ENCODE measurements at regions not wholly inside any gene's neighbourhood (a gene's known extent, or its start where the extent isn't known, plus 50 kb on each side); places are given as distances from the start of the nearest gene placed in this dataset.
"Not testable (repeated sequence)": the region's sequence is repeated elsewhere in the genome, so short reads cannot be mapped to it uniquely, and the experiment has no call there.

DNA sequence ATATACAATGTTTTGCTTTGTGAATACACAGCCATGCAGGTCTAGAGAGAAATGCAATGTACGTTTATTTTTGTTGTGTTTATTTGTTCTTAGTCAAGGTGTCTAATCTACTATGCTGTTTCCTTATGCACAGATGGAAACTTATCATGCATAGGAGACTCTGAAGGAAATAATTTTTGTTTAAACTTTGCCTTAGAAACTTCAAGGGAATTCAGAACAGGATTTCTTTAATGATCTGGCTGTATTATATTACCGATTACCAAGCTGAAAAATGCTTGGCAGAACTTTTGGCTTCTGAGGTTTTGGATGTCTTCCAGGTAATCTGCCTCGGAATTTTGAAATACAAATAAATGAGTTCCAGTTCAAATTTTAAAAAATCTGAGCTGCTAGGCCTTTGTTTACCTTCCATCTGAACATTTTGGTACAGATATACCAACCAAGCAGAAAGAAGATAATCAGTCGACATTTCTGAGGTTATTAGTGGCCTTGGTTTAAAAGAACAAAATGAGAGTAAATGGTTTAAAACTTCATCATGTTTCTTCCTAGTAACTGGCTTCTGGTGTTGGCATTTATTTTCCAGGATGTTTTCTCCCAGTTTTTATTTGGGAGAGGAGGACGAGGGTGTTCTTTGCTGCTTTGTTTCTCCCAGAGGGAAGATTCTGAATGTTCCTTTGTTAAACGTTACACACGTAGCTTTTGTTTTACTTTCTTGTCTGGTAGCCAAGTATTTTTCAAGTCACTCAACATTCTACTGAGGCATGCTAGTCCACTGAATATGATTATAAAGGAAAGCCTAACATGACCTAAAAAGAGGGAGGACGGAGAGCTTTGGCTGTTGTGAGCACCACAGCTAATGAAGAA is 421.8 kb upstream of the TBL1XR1 start:
- H3K27ac ChIP-seq (ENCODE audit: low read length), result no peak overlapping the region
- no peak overlapping the region for H3K4me3 ChIP-seq (ENCODE audit: low read depth in 1 of 2, low read length in 2 of 2)
- H3K9me3 ChIP-seq (ENCODE audit: control insufficient read depth in 1 of 2, low read length in 2 of 2), result no peaks in the 10 kb centered on the region
- H3K36me3 ChIP-seq (ENCODE audit: control insufficient read depth in 1 of 2, insufficient read depth in 2 of 2, low read length in 2 of 2), result no peaks in the 10 kb centered on the region
- no peaks in the 10 kb centered on the region for H3K27me3 ChIP-seq (ENCODE audit: low read depth, low read length)
- H3K4me1 ChIP-seq (ENCODE audit: control insufficient read depth in 1 of 2, insufficient read depth in 2 of 2, low read length in 2 of 2), result peaks cover 16 to 17% of the 10 kb centered on the region in 2 donors

DNA sequence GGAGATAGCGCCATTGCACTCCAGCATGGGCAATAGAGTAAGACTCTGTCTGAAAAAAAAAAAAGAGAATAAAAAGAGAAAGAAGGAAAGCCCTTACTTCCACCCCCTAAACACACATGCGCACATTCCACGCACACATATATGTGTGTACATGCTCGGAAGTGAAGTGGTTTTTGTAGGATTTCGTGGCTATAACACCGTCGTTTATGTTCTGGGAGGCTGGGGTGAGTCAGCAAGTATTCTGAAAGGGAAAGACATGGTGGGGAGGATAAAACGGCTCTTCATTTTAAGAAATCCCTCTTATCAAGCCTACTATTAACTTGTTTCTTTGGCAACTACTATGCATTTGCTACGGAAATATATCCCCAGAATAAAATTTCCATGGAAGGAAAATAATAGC is 422.8 kb upstream of the TBL1XR1 start:
- H3K4me1 ChIP-seq (ENCODE audit: control insufficient read depth in 1 of 2, insufficient read depth in 2 of 2, low read length in 2 of 2), result peaks cover 12 to 15% of the 10 kb centered on the region in 2 donors
- no peaks in the 10 kb centered on the region for H3K27me3 ChIP-seq (ENCODE audit: low read depth, low read length)
- no peak overlapping the region for H3K27ac ChIP-seq (ENCODE audit: low read length)
- H3K36me3 ChIP-seq (ENCODE audit: control insufficient read depth in 1 of 2, insufficient read depth in 2 of 2, low read length in 2 of 2), result no peaks in the 10 kb centered on the region
- no peaks in the 10 kb centered on the region for H3K9me3 ChIP-seq (ENCODE audit: control insufficient read depth in 1 of 2, low read length in 2 of 2)
- no peak overlapping the region for H3K4me3 ChIP-seq (ENCODE audit: low read depth in 1 of 2, low read length in 2 of 2)

DNA sequence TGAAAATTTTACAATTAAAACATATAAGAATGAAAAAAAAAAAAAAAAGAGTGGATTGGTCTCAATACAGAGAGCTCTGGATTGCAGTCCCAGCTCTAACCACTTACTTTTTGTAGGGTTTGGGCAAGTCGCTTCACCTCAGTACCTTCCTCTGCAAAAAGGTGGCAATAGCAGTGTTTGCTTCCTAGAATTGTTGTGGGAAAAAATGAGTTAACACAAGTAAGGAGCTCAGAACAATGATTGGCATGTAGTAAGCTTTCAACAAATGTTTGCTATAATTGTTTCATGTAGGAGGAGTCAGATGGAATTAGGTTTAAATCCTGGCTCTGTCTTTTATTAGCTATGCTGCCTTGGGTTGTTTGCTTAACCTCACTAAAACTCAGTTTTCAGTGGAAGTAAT is 425.2 kb upstream of the TBL1XR1 start:
- no peaks in the 10 kb centered on the region for H3K27me3 ChIP-seq (ENCODE audit: low read depth, low read length)
- H3K4me1 ChIP-seq (ENCODE audit: control insufficient read depth in 1 of 2, insufficient read depth in 2 of 2, low read length in 2 of 2), result peaks cover 8 to 9% of the 10 kb centered on the region in 2 donors
- H3K9me3 ChIP-seq (ENCODE audit: control insufficient read depth in 1 of 2, low read length in 2 of 2), result no peaks in the 10 kb centered on the region
- H3K36me3 ChIP-seq (ENCODE audit: control insufficient read depth in 1 of 2, insufficient read depth in 2 of 2, low read length in 2 of 2), result no peaks in the 10 kb centered on the region
- H3K4me3 ChIP-seq (ENCODE audit: low read depth in 1 of 2, low read length in 2 of 2), result no peak overlapping the region
- H3K27ac ChIP-seq (ENCODE audit: low read length), result no peak overlapping the region

DNA sequence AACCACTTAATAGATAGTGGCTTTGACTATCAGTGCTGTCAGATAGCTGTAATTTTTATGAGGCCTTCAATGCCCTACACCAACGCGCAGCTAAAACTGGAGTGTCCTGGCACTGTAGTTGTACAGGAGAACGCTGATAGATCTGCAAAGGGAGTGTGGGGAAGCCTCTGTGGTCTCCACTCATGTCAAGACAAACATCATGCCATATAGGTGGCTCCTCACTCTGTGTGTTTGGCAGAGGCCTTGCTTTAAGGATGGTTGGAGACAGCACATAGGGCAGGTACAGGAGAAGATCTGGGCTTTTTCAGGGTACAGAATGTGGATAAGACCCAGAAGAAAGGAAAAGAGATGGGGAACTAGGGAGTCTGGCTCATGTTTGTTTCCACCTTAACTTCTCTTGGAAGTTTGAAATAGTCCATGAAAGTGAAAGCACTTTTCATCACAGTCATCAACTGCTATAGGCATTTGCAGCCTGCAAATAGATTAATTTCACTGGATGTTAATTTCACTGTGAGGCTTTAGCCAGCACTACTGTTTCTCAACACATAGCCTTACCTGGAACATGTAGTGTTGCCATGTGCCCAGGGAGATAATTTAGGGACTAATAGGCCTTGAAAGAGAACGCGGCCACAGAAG is 425.8 kb upstream of the TBL1XR1 start:
- no peaks in the 10 kb centered on the region for H3K27me3 ChIP-seq (ENCODE audit: low read depth, low read length)
- H3K4me3 ChIP-seq (ENCODE audit: low read depth in 1 of 2, low read length in 2 of 2), result no peak overlapping the region
- no peaks in the 10 kb centered on the region for H3K9me3 ChIP-seq (ENCODE audit: control insufficient read depth in 1 of 2, low read length in 2 of 2)
- peaks cover 8 to 9% of the 10 kb centered on the region in 2 donors for H3K4me1 ChIP-seq (ENCODE audit: control insufficient read depth in 1 of 2, insufficient read depth in 2 of 2, low read length in 2 of 2)
- no peak overlapping the region for H3K27ac ChIP-seq (ENCODE audit: low read length)
- no peaks in the 10 kb centered on the region for H3K36me3 ChIP-seq (ENCODE audit: control insufficient read depth in 1 of 2, insufficient read depth in 2 of 2, low read length in 2 of 2)

DNA sequence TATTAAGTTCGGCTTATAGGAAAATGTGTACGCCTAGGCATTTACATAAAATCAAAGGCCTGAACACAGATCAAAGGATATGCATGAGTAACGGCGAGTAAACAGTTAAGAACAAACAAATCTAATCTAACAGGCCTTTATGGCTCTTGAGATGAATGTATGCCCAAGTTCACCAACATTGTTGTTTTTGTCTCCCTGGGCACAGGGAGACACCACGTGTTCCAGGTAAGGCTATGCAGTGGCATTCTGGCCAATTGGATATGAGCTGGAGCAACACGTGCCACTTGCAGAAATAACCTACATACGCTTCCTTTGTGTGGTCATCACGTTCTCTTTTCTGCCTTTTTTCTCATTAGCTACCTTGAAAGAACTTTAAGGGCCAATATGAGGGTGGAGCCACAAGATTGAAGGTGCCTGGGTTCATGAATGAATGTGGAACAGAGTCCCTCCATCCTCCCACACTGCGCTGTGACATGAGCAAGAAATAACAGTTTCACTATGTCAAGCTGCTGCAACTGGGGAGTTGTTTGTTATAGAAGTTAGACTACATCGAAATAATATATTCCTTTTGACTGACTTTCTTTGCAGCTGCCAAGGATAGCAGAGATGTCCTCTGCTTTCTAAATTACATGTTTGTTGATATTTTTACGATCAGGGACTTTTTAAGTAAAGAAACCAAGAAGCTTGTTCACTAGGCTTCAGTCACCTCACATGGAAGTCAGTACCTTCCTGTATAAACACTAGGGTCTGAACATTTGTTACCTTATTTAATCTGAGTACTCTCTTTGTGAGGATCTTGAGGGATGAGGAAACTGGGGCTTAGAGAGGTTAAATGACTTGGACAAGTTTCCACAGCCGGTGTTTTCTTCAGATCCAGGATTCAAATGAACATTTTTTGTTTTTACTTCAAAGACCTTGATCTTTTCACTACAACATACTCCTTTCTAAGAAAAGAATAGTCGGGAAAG is 427.5 kb upstream of the TBL1XR1 start:
- no peak overlapping the region for H3K4me3 ChIP-seq (ENCODE audit: low read depth in 1 of 2, low read length in 2 of 2)
- no peaks in the 10 kb centered on the region for H3K9me3 ChIP-seq (ENCODE audit: control insufficient read depth in 1 of 2, low read length in 2 of 2)
- H3K27ac ChIP-seq (ENCODE audit: low read length), result no peak overlapping the region
- H3K36me3 ChIP-seq (ENCODE audit: control insufficient read depth in 1 of 2, insufficient read depth in 2 of 2, low read length in 2 of 2), result no peaks in the 10 kb centered on the region
- H3K4me1 ChIP-seq (ENCODE audit: control insufficient read depth in 1 of 2, insufficient read depth in 2 of 2, low read length in 2 of 2), result no peaks in the 10 kb centered on the region
- no peaks in the 10 kb centered on the region for H3K27me3 ChIP-seq (ENCODE audit: low read depth, low read length)

DNA sequence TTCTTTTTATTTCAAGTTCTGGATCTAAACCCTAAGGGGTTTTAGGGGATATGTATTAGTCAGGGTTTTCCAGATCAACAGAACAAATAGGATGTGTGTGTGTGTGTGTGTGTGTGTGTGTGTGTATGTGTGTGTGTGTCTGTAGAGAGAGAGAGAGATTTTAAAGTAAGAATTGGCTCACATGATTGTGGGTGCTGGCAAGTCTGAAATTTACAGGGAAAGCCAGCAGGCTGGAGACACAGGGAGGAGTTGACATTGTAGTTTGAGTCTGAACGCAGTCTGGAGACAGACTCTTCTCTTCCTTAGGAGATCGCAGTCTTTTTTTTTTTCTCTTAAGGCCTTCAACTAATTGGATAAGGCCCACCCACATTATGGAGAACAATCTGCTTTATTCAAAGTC is 428.8 kb upstream of the TBL1XR1 start:
- no peaks in the 10 kb centered on the region for H3K27me3 ChIP-seq (ENCODE audit: low read depth, low read length)
- no peak overlapping the region for H3K27ac ChIP-seq (ENCODE audit: low read length)
- no peak overlapping the region for H3K4me3 ChIP-seq (ENCODE audit: low read depth in 1 of 2, low read length in 2 of 2)
- H3K36me3 ChIP-seq (ENCODE audit: control insufficient read depth in 1 of 2, insufficient read depth in 2 of 2, low read length in 2 of 2), result no peaks in the 10 kb centered on the region
- H3K4me1 ChIP-seq (ENCODE audit: control insufficient read depth in 1 of 2, insufficient read depth in 2 of 2, low read length in 2 of 2), result no peaks in the 10 kb centered on the region
- H3K9me3 ChIP-seq (ENCODE audit: control insufficient read depth in 1 of 2, low read length in 2 of 2), result no peaks in the 10 kb centered on the region

DNA sequence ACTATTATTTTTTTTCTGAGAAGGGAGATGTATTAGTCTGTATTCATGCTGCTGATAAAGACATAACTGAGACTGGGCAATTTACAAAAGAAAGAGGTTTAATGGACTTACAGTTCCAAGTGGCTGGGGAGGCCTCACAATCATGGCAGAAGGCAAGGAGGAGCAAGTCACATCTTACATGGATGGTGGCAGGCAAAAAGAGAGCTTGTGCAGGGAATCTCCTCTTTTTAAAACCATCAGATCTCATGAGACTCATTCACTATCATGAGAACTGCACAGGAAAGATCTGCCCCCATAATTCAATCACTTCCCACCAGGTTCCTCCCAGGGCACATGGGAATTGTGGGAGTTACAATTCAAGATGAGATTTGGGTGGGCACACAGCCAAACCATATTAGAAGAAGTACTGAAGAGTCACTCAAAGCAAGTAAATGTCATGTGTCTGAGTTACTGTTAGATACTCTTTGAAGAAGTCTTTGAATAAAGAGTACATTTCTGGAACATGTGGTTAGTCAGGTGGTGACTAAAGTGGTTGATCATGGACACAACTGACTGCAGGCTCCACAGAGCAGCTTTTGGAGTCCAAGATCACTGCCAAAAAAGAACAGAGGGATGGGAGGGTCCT is 430.9 kb upstream of the TBL1XR1 start:
- not testable (repeated sequence) for H3K4me3 ChIP-seq (ENCODE audit: low read depth in 1 of 2, low read length in 2 of 2); H3K36me3 ChIP-seq (ENCODE audit: control insufficient read depth in 1 of 2, insufficient read depth in 2 of 2, low read length in 2 of 2); H3K27me3 ChIP-seq (ENCODE audit: low read depth, low read length); H3K4me1 ChIP-seq (ENCODE audit: control insufficient read depth in 1 of 2, insufficient read depth in 2 of 2, low read length in 2 of 2); H3K27ac ChIP-seq (ENCODE audit: low read length); H3K9me3 ChIP-seq (ENCODE audit: control insufficient read depth in 1 of 2, low read length in 2 of 2)

DNA sequence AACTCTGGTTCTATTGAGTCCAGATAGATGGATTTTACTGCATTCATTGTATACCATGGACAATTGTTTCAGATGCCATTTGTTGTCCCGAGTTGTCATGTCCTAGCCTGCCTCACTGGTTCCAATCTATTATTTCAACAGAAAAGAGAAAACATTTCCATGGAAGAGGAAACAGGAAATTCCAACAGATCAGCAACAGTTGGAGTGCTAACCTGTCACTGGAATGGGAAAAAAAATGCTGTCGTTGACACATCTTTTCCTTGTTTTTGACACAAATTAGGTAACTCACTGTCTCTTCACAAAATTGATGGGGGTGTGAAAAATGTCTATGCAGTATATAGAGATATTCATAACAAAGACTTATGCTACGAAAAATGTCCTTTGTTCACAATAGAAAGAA is 432.0 kb upstream of the TBL1XR1 start:
- H3K27ac ChIP-seq (ENCODE audit: low read length), result no peak overlapping the region
- H3K36me3 ChIP-seq (ENCODE audit: control insufficient read depth in 1 of 2, insufficient read depth in 2 of 2, low read length in 2 of 2), result no peaks in the 10 kb centered on the region
- no peaks in the 10 kb centered on the region for H3K4me1 ChIP-seq (ENCODE audit: control insufficient read depth in 1 of 2, insufficient read depth in 2 of 2, low read length in 2 of 2)
- no peak overlapping the region for H3K4me3 ChIP-seq (ENCODE audit: low read depth in 1 of 2, low read length in 2 of 2)
- no peaks in the 10 kb centered on the region for H3K9me3 ChIP-seq (ENCODE audit: control insufficient read depth in 1 of 2, low read length in 2 of 2)
- no peaks in the 10 kb centered on the region for H3K27me3 ChIP-seq (ENCODE audit: low read depth, low read length)

DNA sequence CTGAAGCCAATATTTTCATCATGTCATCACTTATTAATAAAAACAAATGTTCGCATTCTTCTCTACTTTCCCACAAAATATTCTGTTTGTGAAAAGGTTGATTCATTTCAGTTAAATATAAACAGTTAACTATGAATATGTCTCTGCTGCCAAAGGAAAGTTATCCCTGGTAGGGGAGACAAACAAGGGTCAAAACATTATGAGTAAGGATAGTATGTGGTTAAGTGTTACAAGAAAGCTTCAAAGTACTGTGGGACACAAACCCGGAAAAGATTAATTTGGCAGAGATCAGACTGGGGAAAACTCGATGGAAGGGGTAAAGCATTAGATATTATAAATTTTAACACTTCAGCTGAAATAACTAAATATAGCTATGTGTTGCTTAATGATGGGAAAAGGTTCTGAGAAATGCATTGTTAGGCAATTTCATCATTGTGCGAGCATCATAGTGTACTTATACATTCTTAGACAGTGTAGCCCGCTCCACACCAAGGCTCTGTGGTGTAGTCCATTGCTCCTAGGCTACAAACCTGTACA is 436.5 kb upstream of the TBL1XR1 start:
- H3K4me3 ChIP-seq (ENCODE audit: low read depth in 1 of 2, low read length in 2 of 2), result no peak overlapping the region
- no peaks in the 10 kb centered on the region for H3K4me1 ChIP-seq (ENCODE audit: control insufficient read depth in 1 of 2, insufficient read depth in 2 of 2, low read length in 2 of 2)
- peaks cover 0 to 4% of the 10 kb centered on the region in 2 donors for H3K9me3 ChIP-seq (ENCODE audit: control insufficient read depth in 1 of 2, low read length in 2 of 2)
- H3K27ac ChIP-seq (ENCODE audit: low read length), result no peak overlapping the region
- H3K36me3 ChIP-seq (ENCODE audit: control insufficient read depth in 1 of 2, insufficient read depth in 2 of 2, low read length in 2 of 2), result no peaks in the 10 kb centered on the region
- no peaks in the 10 kb centered on the region for H3K27me3 ChIP-seq (ENCODE audit: low read depth, low read length)

DNA sequence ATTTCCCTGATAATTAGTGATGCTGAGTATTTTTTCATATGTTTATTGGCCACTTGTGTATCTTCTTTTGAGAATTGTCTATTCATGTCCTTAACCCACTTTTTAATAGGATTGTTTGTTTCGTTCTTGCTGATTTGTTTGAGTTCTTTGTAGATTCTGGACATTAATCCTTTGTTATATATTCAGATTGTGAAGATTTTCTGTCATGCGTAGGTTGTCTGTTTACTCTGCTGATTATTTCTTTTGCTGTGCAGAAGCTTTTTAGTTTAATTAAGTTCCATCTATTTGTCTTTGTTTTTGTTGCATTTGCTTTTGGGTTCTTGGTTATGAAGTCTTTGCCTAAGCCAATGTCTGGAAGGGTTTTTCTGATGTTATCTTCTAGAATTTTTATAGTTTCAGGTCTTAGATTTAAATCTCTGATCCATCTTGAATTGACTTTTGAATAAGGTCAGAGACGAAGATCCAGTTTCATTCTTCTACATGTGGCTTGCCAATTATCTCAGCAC is 438.4 kb upstream of the TBL1XR1 start:
- not testable (repeated sequence) for H3K27ac ChIP-seq (ENCODE audit: low read length); H3K4me1 ChIP-seq (ENCODE audit: control insufficient read depth in 1 of 2, insufficient read depth in 2 of 2, low read length in 2 of 2); H3K4me3 ChIP-seq (ENCODE audit: low read depth in 1 of 2, low read length in 2 of 2); H3K27me3 ChIP-seq (ENCODE audit: low read depth, low read length); H3K9me3 ChIP-seq (ENCODE audit: control insufficient read depth in 1 of 2, low read length in 2 of 2); H3K36me3 ChIP-seq (ENCODE audit: control insufficient read depth in 1 of 2, insufficient read depth in 2 of 2, low read length in 2 of 2)

All from muscle layer of duodenum (tissue), 2 donors.